Endodermal cell (in vitro differentiated cells): ENCODE measurements at regions not wholly inside any gene's neighbourhood (a gene's known extent, or its start where the extent isn't known, plus 50 kb on each side); places are given as distances from the start of the nearest gene placed in this dataset.

Source experiments
- DNase-seq: peaks from one replicate; pipeline ENCODE4 v3.0.0-alpha.2; 2017
- H3K27ac ChIP-seq: 2 replicates; pipeline ENCODE4 v1.5.1; 2013; ENCODE audit warnings: mild to moderate bottlenecking, low read depth, low read length, moderate library complexity
- H3K27me3 ChIP-seq: 2 replicates; pipeline ENCODE4 v1.6.1; 2013; ENCODE audit warnings: mild to moderate bottlenecking, low read length, moderate library complexity; ENCODE audit not compliant: insufficient read depth, control insufficient read depth, poor library complexity, severe bottlenecking
- H3K36me3 ChIP-seq: 2 replicates; pipeline ENCODE4 v1.7.0; 2013; ENCODE audit warnings: mild to moderate bottlenecking, low read length, moderate library complexity; ENCODE audit not compliant: control insufficient read depth, insufficient read depth
- H3K4me1 ChIP-seq: one replicate; pipeline ENCODE4 v1.7.0; 2013; ENCODE audit warnings: low read length; ENCODE audit not compliant: control insufficient read depth, insufficient read depth
- H3K4me3 ChIP-seq: 2 replicates; pipeline ENCODE4 v1.5.1; 2013; ENCODE audit warnings: mild to moderate bottlenecking, low read length, moderate library complexity
- H3K9ac ChIP-seq: 2 replicates; pipeline ENCODE4 v1.6.1; 2013; ENCODE audit warnings: mild to moderate bottlenecking, low read length, moderate library complexity; ENCODE audit not compliant: poor library complexity, severe bottlenecking; ENCODE audit errors: extremely low read depth
- H3K9me3 ChIP-seq: 2 replicates; pipeline ENCODE4 v1.6.1; 2013; ENCODE audit warnings: mild to moderate bottlenecking, low read length, moderate library complexity; ENCODE audit not compliant: control insufficient read depth
- H3K27ac Mint-ChIP-seq: 2 replicates; pipeline ENCODE4 v1.8.0; 2020; ENCODE audit warnings: mixed read lengths
- H3K27me3 Mint-ChIP-seq: 2 replicates; pipeline ENCODE4 v1.8.0; 2021; ENCODE audit warnings: mild to moderate bottlenecking, mixed read lengths; ENCODE audit not compliant: insufficient read depth
- H3K36me3 Mint-ChIP-seq: 2 replicates; pipeline ENCODE4 v1.8.0; 2020; ENCODE audit warnings: low read depth, mixed read lengths
- H3K4me1 Mint-ChIP-seq: 2 replicates; pipeline ENCODE4 v1.8.0; 2020; ENCODE audit warnings: mixed read lengths
- H3K4me3 Mint-ChIP-seq: 2 replicates; pipeline ENCODE4 v1.8.0; 2020; ENCODE audit warnings: mild to moderate bottlenecking, moderate library complexity, mixed read lengths
- H3K9me3 Mint-ChIP-seq: 2 replicates; pipeline ENCODE4 v1.8.0; 2020; ENCODE audit warnings: mild to moderate bottlenecking, mixed read lengths
- WGBS, 2 experiments: methylation state at CpG; one replicate each; pipeline versions ENCODE4 v1.1.5 to v1.1.7; 2013; ENCODE audit warnings: missing lambda C conversion rate in 2 of 2, mixed read lengths in 1 of 2; ENCODE audit not compliant: insufficient coverage in 1 of 2, insufficient read length in 1 of 2; 5-methylcytosine and 5-hydroxymethylcytosine counted together
- TF ChIP-seq, protein P1 (sequence below): fragments of 200-600 bp; sonication (generic); conservative IDR thresholded peaks from 2 replicates; pipeline ENCODE4 v1.5.0; 2021; ENCODE audit warnings: antibody characterized with exemption, mild to moderate bottlenecking

DNA sequence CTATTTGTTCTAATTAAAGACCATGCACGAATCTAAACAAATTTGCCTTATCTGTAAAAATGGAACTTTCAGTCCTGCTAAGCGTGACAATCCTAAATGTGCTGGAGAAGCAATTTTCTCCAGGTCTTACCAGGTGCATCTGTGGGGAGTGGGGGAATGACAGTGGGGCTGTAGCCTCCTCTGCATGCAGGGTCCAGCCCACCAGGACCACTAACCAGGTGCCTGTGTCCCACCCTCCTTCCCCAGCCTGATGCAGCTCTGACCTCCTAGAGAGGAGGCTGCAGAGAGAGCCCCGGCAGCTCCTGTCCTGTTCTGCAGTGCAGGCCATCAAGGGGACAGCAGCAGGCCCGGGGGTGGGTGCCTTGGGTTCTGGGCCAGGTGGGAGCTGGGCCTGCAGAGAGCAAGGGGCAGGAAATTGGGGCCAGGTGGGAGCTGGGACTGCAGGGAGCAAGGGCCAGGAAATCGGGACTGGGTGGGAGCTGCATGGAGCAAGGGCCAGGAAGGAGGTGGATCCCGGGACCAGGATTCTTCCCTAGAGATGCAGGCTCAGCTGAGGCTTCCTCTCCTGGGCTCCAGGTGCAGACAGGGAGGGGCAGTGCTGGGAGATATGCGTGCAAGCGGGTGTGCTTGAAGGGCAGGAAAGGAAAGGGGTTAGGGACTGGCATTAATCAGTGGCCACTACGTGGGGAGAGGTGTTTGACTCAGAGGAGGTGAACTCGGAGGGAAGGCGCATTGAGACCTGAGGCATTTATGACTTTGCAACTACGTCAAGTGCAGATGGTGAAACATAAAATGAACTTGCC is 185.3 kb downstream of the ANKRD30B start:
- peaks cover 93% of the 10 kb centered on the region for H3K9me3 Mint-ChIP-seq
- Histone ChIP-seq H3K4me1 (no peaks in the 10 kb centered on the region), H3K9ac (no peak overlapping the region), H3K27ac (no peak overlapping the region), H3K36me3 (no peaks in the 10 kb centered on the region), H3K27me3 (no peaks in the 10 kb centered on the region), H3K4me3 (no peak overlapping the region), H3K9me3 (peaks cover 62% of the 10 kb centered on the region)
- no peaks in the 10 kb centered on the region for H3K4me1 Mint-ChIP-seq
- no peaks in the 10 kb centered on the region for H3K27me3 Mint-ChIP-seq
- H3K36me3 Mint-ChIP-seq, result no peaks in the 10 kb centered on the region
- DNase-seq, result no peak
- no peak overlapping the region for H3K27ac Mint-ChIP-seq
- 73 to 85% methylated on average over 7 to 12 of the region's 12 CpGs for WGBS, 2 experiments
- TF ChIP-seq, protein P1, sequence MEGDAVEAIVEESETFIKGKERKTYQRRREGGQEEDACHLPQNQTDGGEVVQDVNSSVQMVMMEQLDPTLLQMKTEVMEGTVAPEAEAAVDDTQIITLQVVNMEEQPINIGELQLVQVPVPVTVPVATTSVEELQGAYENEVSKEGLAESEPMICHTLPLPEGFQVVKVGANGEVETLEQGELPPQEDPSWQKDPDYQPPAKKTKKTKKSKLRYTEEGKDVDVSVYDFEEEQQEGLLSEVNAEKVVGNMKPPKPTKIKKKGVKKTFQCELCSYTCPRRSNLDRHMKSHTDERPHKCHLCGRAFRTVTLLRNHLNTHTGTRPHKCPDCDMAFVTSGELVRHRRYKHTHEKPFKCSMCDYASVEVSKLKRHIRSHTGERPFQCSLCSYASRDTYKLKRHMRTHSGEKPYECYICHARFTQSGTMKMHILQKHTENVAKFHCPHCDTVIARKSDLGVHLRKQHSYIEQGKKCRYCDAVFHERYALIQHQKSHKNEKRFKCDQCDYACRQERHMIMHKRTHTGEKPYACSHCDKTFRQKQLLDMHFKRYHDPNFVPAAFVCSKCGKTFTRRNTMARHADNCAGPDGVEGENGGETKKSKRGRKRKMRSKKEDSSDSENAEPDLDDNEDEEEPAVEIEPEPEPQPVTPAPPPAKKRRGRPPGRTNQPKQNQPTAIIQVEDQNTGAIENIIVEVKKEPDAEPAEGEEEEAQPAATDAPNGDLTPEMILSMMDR, result no peak
- H3K4me3 Mint-ChIP-seq, result no peak overlapping the region

DNA sequence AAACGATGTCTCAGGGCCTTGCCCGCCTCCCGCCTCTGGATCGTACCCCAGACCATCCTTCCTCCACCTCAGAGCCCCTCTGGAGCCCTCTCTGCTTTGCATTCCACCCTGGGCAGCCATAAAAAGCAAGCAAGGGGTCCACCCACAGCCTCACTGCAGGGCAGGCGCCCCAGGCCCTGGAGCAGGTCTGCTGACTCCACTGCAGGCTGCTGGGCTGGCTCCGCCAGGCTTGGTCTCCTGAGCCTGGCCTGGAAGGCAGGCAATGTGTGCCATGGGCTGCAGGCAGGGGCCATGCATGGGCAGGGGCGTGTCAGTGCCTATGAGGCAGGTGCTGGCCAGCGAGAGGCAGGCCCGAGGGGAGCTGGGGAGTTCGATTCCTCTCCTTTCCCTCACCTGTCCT is 186.0 kb downstream of the ANKRD30B start:
- Mint-ChIP-seq H3K36me3 (no peaks in the 10 kb centered on the region), H3K27me3 (no peaks in the 10 kb centered on the region), H3K9me3 (peaks cover 93% of the 10 kb centered on the region), H3K4me1 (no peaks in the 10 kb centered on the region), H3K4me3 (no peak overlapping the region), H3K27ac (no peak overlapping the region)
- H3K4me1 ChIP-seq, result no peaks in the 10 kb centered on the region
- 67 to 71% methylated on average over 8 to 10 of the region's 10 CpGs for WGBS, 2 experiments
- H3K9me3 ChIP-seq, result peaks cover 62% of the 10 kb centered on the region
- TF ChIP-seq, protein P1, result no peak
- no peak overlapping the region for H3K27ac ChIP-seq
- no peaks in the 10 kb centered on the region for H3K27me3 ChIP-seq
- no peaks in the 10 kb centered on the region for H3K36me3 ChIP-seq
- no peak overlapping the region for H3K4me3 ChIP-seq
- DNase-seq, result no peak
- no peak overlapping the region for H3K9ac ChIP-seq

DNA sequence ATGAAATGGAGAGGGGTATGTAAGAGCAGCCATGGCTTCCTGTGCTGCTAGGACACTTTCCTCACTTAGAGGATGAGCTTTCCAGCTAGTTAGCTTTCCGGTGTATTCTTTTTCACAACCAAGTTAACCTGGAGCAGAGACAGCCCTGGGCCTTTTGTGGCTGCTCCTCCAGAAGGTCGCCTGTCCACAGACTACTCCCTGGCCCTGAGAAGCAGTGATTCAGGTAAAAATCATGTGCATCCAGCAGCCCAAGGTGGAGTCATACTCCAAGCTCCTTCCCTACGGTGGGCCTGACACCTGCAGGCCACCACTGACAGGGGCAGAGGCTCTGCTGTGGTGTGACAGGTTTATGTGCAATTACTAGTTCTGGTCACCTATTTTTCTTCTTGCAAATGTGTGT is 187.2 kb downstream of the ANKRD30B start:
- Mint-ChIP-seq H3K27ac (no peak overlapping the region), H3K4me1 (no peaks in the 10 kb centered on the region), H3K36me3 (no peaks in the 10 kb centered on the region), H3K27me3 (no peaks in the 10 kb centered on the region), H3K9me3 (peaks cover 93% of the 10 kb centered on the region), H3K4me3 (no peak overlapping the region)
- no peak overlapping the region for H3K9ac ChIP-seq
- TF ChIP-seq, protein P1, result no peak
- no peaks in the 10 kb centered on the region for H3K4me1 ChIP-seq
- no peak overlapping the region for H3K4me3 ChIP-seq
- H3K36me3 ChIP-seq, result no peaks in the 10 kb centered on the region
- peaks cover 57% of the 10 kb centered on the region for H3K9me3 ChIP-seq
- DNase-seq, result no peak
- no peaks in the 10 kb centered on the region for H3K27me3 ChIP-seq
- WGBS, 2 experiments, result 60 to 71% methylated on average over 2 to 3 of the region's 3 CpGs
- no peak overlapping the region for H3K27ac ChIP-seq
